NCI-H748 treated with DMSO at 0.1 percent for 48 hours (cell line): ENCODE measurements at regions not wholly inside any gene's neighbourhood (a gene's known extent, or its start where the extent isn't known, plus 50 kb on each side); places are given as distances from the start of the nearest gene placed in this dataset.
"Not testable (repeated sequence)": the region's sequence is repeated elsewhere in the genome, so short reads cannot be mapped to it uniquely, and the experiment has no call there.

Experiments used
- DNase-seq: peaks from one replicate; lab custom pipeline; 2025; lab: John Stamatoyannopoulos, UW

- no peak for DNase-seq
Observed at GRCh38 chr3:139239550-139239949, 104.3 kb upstream of the MRPS22 start.

GRCh38 chr3:139241783-139242182, 102.0 kb upstream of the MRPS22 start:
- no peak for DNase-seq

- no peak for DNase-seq
Observed at GRCh38 chr3:139243710-139244109, 100.1 kb upstream of the MRPS22 start.

GRCh38 chr3:139248593-139249255, 95.1 kb upstream of the MRPS22 start:
- no peak for DNase-seq

- DNase-seq, result no peak
Observed at GRCh38 chr3:139251529-139251928, 92.3 kb upstream of the MRPS22 start.

GRCh38 chr3:139252719-139253118, 91.1 kb upstream of the MRPS22 start:
- no peak for DNase-seq

GRCh38 chr3:139258276-139258675, 85.5 kb upstream of the MRPS22 start:
- DNase-seq, result no peak

GRCh38 chr3:139259398-139259797, 84.4 kb upstream of the MRPS22 start:
- DNase-seq, result no peak

- DNase-seq, result no peak
Observed at GRCh38 chr3:139260041-139260486, 83.8 kb upstream of the MRPS22 start.

GRCh38 chr3:139260793-139261736, 82.8 kb upstream of the MRPS22 start:
- DNase-seq, result no peak

- no peak for DNase-seq
Observed at GRCh38 chr3:139261754-139262586, 81.8 kb upstream of the MRPS22 start.

GRCh38 chr3:139263798-139264197, 80.0 kb upstream of the MRPS22 start:
- DNase-seq, result no peak

GRCh38 chr3:139264375-139264774, 79.4 kb upstream of the MRPS22 start:
- DNase-seq, result no peak

- no peak for DNase-seq
Observed at GRCh38 chr3:139265131-139266016, 78.4 kb upstream of the MRPS22 start.

- DNase-seq, result no peak
Observed at GRCh38 chr3:139267300-139268246, 76.2 kb upstream of the MRPS22 start.

- no peak for DNase-seq
Observed at GRCh38 chr3:139269984-139270383, 73.8 kb upstream of the MRPS22 start.

- DNase-seq, result not testable (repeated sequence)
Observed at GRCh38 chr3:139270652-139271051, 73.2 kb upstream of the MRPS22 start.

GRCh38 chr3:139280027-139280671, 63.7 kb upstream of the MRPS22 start:
- DNase-seq, result no peak

GRCh38 chr3:139281096-139281495, 62.7 kb upstream of the MRPS22 start:
- DNase-seq, result no peak
